IMR-90 (cell line): ENCODE measurements at regions not wholly inside any gene's neighbourhood (a gene's known extent, or its start where the extent isn't known, plus 50 kb on each side); places are given as distances from the start of the nearest gene placed in this dataset.
"Not testable (repeated sequence)": the region's sequence is repeated elsewhere in the genome, so short reads cannot be mapped to it uniquely, and the experiment has no call there.

Experiments used
- BHLHE40 ChIP-seq: fragments of 150-350 bp; IDR thresholded peaks from 2 replicates; pipeline ENCODE4 v1.6.1; 2016; ENCODE audit warnings: mild to moderate bottlenecking, low read depth, low read length
- CTCF ChIP-seq: conservative IDR thresholded peaks from 2 replicates; pipeline ENCODE4 v1.5.1; 2012; ENCODE audit warnings: mild to moderate bottlenecking, low read depth, low read length, improper control_type of control experiment
- MAFK ChIP-seq: IDR thresholded peaks from 2 replicates; pipeline ENCODE4 v1.6.1; 2012; ENCODE audit warnings: low read depth, low read length, improper control_type of control experiment

GRCh38 chr3:162411556-162411955, 914.9 kb downstream of the OTOL1 start:
- not testable (repeated sequence) for TF ChIP-seq CTCF, BHLHE40, MAFK
